Lung (tissue), 11 donors: ENCODE measurements at regions not wholly inside any gene's neighbourhood (a gene's known extent, or its start where the extent isn't known, plus 50 kb on each side); places are given as distances from the start of the nearest gene placed in this dataset.

Experiments used
- ATAC-seq: fragments of 200-7000 bp; cut with Tn5 transposase; one replicate; pipeline ENCODE4 v1.9.1; 2020; ENCODE audit warnings: moderate number of reproducible peaks; ENCODE audit not compliant: insufficient read depth, low FRiP score
- DNase-seq, 3 donors: peaks; one replicate each; pipeline ENCODE4 v3.0.0-alpha.2; 2013 to 2017
- H3K27ac ChIP-seq, 2 donors: one replicate each; pipeline ENCODE4 v1.5.1; 2013; ENCODE audit warnings: mild to moderate bottlenecking in 2 of 2, moderate library complexity in 2 of 2, control low read depth in 1 of 2, inconsistent platforms in 1 of 2, low read depth in 1 of 2, low read length in 1 of 2
- H3K27me3 ChIP-seq, 3 donors: one replicate each; pipeline ENCODE4 v1.5.1; 2013; ENCODE audit warnings: low read length in 2 of 3; ENCODE audit not compliant: control insufficient read depth in 3 of 3, insufficient read depth in 3 of 3
- H3K36me3 ChIP-seq, 4 donors: one replicate each; pipeline ENCODE4 v1.5.1; 2013; ENCODE audit warnings: low read length in 4 of 4, mild to moderate bottlenecking in 1 of 4, moderate library complexity in 1 of 4; ENCODE audit not compliant: control insufficient read depth in 4 of 4, insufficient read depth in 4 of 4
- H3K4me1 ChIP-seq, 5 donors: one replicate each; pipeline ENCODE4 v1.5.1; 2013; ENCODE audit warnings: low read length in 5 of 5, mild to moderate bottlenecking in 2 of 5, moderate library complexity in 1 of 5; ENCODE audit not compliant: control insufficient read depth in 5 of 5, insufficient read depth in 5 of 5
- H3K4me3 ChIP-seq: one replicate; pipeline ENCODE4 v1.5.1; 2013; ENCODE audit warnings: mild to moderate bottlenecking, control low read depth, moderate library complexity
- H3K9ac ChIP-seq, 2 donors: one replicate each; pipeline ENCODE4 v1.5.1; 2013; ENCODE audit warnings: low read length in 2 of 2, control low read depth in 1 of 2; ENCODE audit not compliant: insufficient read depth in 1 of 2
- H3K9me3 ChIP-seq, 4 donors: one replicate each; pipeline ENCODE4 v1.5.1; 2013; ENCODE audit warnings: low read length in 3 of 4, mild to moderate bottlenecking in 1 of 4, moderate library complexity in 1 of 4; ENCODE audit not compliant: control insufficient read depth in 4 of 4, insufficient read depth in 3 of 4
- CTCF ChIP-seq: IDR thresholded peaks from 2 replicates; pipeline ENCODE4 v1.5.1; 2012; ENCODE audit warnings: mild to moderate bottlenecking; ENCODE audit errors: control extremely low read depth, extremely low read depth
- WGBS, 2 donors: extraction: QIAGEN DNeasy Blood & Tissue Kit; methylation state at CpG; one replicate each; pipeline ENCODE4 v1.1.7; 2013; 5-methylcytosine and 5-hydroxymethylcytosine counted together
- donor health status: control.
- donor health status: control.
- donor health status: Bipolar disorder and iron deficiency.
- donor health status: healthy.
- donor health status: DM: yes; HTN: yes; CAD: no.

- no peaks in the 10 kb centered on the region for H3K27me3 ChIP-seq
- DNase-seq (peak in 2 of 3 donors; percentile 57 to 64), ATAC-seq (no peak)
- no peak for TF ChIP-seq CTCF
- H3K9me3 ChIP-seq, result peaks cover 0 to 5% (median under 1%) of the 10 kb centered on the region in 4 donors
- 50 to 59% methylated on average over 5 of the region's 5 CpGs for WGBS, 2 donors
- H3K9ac ChIP-seq, result no peak overlapping the region
- no peaks in the 10 kb centered on the region for H3K36me3 ChIP-seq
- H3K27ac ChIP-seq, result no peak overlapping the region
- peaks cover 0 to 14% (median 0%) of the 10 kb centered on the region in 5 donors for H3K4me1 ChIP-seq
- no peak overlapping the region for H3K4me3 ChIP-seq
Measured at GRCh38 chr13:48600374-48601364, 53.1 kb upstream of the CYSLTR2 start.

- no peak for ATAC-seq
- no peak overlapping the region for H3K27ac ChIP-seq
- no peak overlapping the region for H3K9ac ChIP-seq
- no peak for TF ChIP-seq CTCF
- WGBS, 2 donors, result 77 to 82% methylated on average over 8 of the region's 8 CpGs
- H3K36me3 ChIP-seq, result no peaks in the 10 kb centered on the region
- peaks cover 0 to 14% (median 0%) of the 10 kb centered on the region in 5 donors for H3K4me1 ChIP-seq
- DNase-seq, result no peak
- H3K4me3 ChIP-seq, result no peak overlapping the region
- no peaks in the 10 kb centered on the region for H3K27me3 ChIP-seq
- peaks cover 0 to 5% (median 3%) of the 10 kb centered on the region in 4 donors for H3K9me3 ChIP-seq
Measured at GRCh38 chr13:48602296-48603016, 51.3 kb upstream of the CYSLTR2 start.

- no peak for TF ChIP-seq CTCF
- H3K9ac ChIP-seq, result no peak overlapping the region
- H3K4me3 ChIP-seq, result no peak overlapping the region
- H3K4me1 ChIP-seq, result peaks cover 0 to 14% (median 0%) of the 10 kb centered on the region in 5 donors
- no peak for ATAC-seq
- H3K27ac ChIP-seq, result no peak overlapping the region
- H3K27me3 ChIP-seq, result no peaks in the 10 kb centered on the region
- no peaks in the 10 kb centered on the region for H3K36me3 ChIP-seq
- no peak for DNase-seq
- WGBS, 2 donors, result 76 to 89% methylated on average over 2 of the region's 2 CpGs
- peaks cover 0 to 4% (median 2%) of the 10 kb centered on the region in 4 donors for H3K9me3 ChIP-seq
Measured at GRCh38 chr13:48603375-48603774, 50.4 kb upstream of the CYSLTR2 start.
